ENCODE measurements at regions not wholly inside any gene's neighbourhood (a gene's known extent, or its start where the extent isn't known, plus 50 kb on each side); places are given as distances from the start of the nearest gene placed in this dataset.
"Not testable (repeated sequence)": the region's sequence is repeated elsewhere in the genome, so short reads cannot be mapped to it uniquely, and the experiment has no call there.

GRCh38 chr11:103585401-103585800, 451.0 kb upstream of the DDI1 start:
- no peak for DNase-seq (ENCODE audit: low spot score)

DNA sequence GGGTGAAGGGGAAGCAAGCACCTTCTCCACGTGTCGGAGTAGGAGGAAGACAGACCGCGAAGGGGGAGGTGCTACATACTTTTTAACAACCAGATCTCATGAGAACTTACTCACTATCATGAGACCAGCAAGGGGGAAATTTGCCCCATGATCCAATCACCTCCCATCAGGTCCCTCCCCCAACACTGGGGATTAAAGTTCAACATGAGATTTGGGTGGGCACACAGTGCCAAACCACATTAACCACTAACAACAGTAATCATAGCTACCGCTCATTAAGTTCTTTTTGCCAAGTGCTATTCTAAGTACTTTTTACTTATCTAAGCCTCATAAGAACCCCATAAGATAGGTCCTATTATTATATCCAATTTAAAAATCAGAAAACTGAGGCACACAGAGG, 450.5 kb upstream of the DDI1 start:
- no peak for DNase-seq (ENCODE audit: low spot score)

GRCh38 chr11:103586756-103587155, 449.7 kb upstream of the DDI1 start:
- no peak for DNase-seq (ENCODE audit: low spot score)

GRCh38 chr11:103587901-103588788, 448.3 kb upstream of the DDI1 start:
- no peak for DNase-seq (ENCODE audit: low spot score)

DNA sequence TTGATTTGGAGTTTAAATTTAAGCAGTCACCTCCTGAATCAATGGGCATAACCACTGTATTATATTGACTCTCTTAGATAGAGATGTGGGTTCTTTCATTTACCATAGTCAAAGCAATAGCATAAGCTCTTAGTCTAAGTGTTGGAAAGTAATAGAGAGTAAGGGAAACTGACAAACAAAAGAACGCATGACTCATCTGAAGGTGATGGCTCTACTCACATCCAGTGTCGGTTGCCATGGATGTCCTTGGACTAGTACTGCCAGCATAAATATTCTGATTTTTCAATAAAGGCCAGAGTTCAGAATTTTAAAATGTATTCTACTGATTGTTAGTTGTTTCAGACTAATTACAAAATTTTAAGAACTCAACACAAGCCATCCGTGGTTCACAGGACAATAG, 444.9 kb upstream of the DDI1 start:
- no peak for DNase-seq (ENCODE audit: low spot score)

DNA sequence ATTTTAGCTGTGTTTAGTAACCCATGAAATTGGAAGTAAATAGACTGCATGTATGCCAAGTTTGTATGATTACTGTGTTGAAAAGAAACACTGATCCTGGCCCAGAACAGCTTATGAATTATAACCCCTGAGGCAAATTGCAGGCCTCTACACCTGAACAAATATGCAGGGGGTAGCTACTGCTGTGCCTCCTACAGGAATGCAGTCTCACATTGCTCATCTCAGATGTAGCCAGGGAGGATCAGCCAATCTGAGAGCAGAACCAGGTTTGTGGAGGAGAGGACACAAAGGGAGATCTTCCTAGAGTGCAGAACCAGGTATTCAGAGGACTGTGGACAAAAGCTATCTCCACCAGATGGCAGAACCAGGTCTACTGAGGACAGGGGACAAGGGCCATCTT, 442.2 kb upstream of the DDI1 start:
- no peak for DNase-seq (ENCODE audit: low spot score)

DNA sequence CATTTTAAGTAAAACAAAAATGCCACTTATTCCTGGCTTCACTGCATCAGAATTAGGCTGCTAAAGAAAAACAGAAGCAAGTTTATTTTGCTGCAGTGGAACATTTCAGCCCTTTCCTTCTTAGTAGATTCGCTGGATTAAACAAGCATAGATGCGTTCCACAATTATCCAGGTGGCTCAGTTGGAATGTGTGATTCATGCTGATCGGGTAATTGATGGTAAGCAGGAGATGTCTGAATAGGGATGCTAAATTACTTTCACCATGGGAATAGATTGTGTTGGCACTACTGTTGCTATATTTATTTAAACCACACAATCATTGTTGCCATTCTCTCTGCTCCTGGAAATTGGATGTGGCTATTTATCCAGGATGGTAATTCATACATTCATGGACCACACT, 440.1 kb upstream of the DDI1 start:
- DNase-seq (ENCODE audit: low spot score): no peak

DNA sequence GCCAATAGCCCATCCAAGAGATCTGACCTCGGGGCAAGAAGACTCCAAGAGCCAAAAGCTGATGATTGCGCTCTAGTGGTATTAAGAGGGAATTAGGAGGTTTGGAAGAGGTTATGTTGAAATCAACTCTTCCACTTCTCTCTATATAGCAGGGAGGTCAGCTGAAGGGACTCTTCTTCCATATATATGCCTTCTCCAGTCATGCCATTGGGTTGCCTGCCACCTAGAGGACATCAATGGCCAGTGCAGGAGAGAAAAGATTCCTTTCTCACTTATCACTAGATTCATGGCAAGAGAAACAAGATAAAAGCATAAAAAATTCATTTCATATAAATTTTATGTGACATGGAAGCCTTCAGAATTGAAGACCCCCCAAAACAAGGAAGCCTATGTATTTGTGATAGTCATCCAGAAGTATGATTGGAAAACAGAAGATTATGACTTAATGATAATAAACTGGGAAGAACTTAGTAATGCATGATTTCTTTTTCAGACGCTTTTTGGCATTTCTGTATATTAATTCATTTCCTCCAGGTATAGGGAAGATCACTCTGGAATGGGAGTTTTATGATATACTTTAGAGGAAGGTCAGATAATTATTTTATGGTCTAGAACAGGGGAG, 435.1 kb upstream of the DDI1 start:
- peak; percentile 74 for DNase-seq (ENCODE audit: low spot score)

DNA sequence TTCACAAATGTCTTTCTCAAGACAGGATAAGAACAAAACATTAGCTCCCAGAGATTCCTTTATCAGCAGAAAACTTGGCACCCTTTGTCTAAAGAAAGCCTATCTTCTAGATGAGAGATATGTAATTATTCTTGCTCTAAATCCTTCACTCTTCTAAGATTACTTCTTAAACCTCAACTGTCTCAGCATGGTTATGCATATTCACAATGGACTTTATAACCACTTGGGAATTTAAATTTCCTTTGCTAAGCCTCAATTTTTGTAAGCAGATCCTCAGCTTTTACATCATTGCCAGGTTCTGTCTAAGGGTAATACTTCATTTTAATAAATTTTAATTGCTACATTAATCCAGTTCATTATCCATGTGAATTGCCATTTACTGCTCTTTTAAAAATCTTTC, 433.6 kb upstream of the DDI1 start:
- DNase-seq (ENCODE audit: low spot score): no peak

GRCh38 chr11:103604310-103604709, 432.1 kb upstream of the DDI1 start:
- DNase-seq (ENCODE audit: low spot score): no peak

DNA sequence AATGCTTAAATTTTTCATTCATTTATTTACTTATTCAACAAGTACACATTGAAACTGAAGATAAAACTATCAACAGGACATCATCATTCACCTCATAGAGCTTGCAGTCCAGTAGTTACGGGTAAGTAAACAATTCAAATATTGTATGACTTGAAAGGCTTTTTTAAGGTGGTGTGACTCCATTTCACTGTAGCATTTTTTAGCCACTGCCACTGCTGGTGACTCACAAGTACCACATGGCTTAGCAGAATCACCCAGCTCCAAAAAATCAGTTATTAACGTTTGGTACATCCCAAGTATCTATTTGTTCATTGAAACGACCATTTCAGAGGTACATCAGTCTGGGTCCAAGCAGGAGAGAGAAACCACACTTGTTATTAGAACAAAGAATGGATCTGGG, 427.9 kb upstream of the DDI1 start:
- DNase-seq (ENCODE audit: low spot score): no peak

- DNase-seq (ENCODE audit: low spot score): peak; percentile 59
Measured at GRCh38 chr11:103609117-103610066, 427.0 kb upstream of the DDI1 start.

DNA sequence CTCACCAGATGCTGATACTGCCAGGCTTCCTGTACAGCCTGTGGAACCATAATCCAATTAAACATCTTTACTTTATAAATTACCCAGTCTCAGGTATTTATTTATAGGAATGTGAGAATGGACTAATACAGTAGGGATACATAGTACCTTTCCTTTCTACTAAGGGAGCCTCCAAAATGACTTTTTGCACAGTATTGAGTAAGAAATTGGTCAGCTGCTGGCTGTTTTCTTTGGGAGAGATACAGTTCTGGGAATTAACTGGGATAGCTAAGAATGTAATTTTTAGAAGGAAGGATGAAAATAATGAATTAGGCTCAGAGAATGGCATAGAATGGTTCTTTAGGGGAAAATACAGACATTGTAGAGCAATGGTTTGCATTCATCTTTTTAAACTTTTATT, 426.0 kb upstream of the DDI1 start:
- DNase-seq (ENCODE audit: low spot score): no peak

DNA sequence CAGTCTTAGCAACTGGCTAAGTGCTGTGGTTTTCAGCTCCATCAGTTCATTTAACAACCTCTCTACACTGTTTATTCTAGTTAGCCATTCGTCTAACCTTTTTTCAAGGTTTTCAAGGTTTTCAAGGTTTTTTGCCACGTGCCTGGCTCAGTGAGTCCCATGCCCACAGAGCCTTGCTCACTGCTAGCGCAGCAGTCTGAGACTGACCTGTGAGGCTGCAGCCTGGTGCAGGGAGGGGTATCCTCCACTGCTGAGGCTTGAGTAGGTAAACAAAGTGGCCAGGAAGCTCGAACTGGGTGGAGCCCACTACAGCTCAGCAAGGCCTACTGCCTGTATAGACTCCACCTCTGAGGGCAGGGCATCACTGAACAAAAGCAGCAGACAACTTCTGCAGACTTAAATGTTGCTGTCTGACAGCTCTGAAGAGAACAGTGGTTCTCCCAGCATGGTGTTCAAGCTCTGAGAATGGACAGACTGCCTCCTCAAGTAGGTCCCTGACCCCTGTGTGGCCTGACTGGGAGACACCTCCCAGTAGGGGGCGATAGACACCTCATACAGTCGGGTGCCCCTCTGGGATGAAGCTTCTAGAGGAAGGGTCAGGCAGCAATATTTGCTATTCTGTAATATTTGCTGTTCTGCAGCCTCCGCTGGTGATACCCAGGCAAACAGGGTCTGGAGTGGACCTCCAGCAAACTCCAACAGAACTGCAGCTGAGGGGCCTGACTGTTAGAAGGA, 424.7 kb upstream of the DDI1 start:
- not testable (repeated sequence) for DNase-seq (ENCODE audit: low spot score)

DNA sequence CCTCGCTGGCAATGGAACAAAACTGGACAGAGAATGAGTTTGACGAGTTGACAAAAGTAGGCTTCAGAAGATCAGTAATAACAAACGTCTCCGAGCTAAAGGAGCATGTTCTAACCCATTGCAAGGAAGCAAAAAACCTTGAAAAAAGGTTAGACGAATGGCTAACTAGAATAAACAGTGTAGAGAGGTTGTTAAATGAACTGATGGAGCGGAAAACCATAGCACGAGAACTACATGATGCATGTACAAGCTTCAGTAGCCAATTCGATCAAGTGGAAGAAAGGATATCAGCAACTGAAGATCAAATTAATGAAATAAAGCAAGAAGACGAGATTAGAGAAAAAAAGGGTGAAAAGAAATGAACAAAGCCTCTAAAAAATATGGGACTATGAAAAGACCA, 424.0 kb upstream of the DDI1 start:
- DNase-seq (ENCODE audit: low spot score): not testable (repeated sequence)

DNA sequence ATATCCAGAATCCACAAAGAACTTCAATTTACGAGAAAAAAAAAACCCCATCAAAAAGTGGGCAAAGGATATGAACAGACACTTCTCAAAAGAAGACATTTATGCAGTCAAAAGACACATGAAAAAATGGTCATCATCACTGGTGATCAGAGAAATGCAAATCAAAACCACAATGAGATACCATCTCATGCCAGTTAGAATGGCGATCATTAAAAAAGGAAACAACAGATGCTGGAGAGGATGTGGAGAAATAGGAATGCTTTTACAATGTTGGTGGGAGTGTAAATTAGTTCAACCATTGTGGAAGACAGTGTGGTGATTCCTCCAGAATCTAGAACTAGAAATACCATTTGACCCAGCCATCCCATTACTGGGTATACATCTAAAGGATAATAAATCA, 419.9 kb upstream of the DDI1 start:
- DNase-seq (ENCODE audit: low spot score): not testable (repeated sequence)

DNA sequence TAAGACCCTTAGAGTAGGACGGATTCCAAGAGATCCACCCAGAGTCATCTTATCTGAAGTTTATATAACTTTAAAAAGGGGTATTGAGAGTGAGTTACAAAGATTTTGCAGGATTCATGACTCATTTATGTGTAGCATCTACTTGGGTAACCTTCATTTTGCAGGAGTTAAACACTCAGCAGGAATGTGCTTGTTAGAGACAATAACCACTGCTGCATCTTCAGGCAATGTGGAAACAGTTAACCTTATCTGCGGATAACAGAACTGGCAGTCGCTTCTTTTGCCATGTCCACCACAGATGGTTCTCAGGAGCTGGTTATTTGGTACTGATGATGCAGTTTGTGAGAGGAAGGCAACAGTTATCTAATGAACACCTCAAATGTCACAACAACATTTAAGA, 417.9 kb upstream of the DDI1 start:
- DNase-seq (ENCODE audit: low spot score): no peak

DNA sequence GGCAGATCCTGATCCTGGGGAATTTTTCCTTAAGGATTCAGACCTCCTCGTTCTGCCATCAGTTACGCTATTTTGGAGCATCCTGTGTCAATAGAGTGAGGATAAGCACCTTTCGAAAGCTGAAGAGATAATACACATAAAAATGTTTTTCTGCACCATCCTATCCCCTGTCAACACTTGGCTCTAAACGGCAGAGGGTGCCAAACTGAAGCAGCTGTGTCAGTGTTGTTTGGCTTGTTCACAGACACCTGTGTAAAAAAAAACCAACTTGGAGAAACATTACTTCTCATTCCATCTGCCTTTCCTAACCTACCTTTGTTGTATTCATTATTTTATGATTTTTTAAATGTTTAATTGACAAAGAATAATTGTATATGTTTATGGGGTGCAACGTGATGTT, 417.0 kb upstream of the DDI1 start:
- DNase-seq (ENCODE audit: low spot score): no peak

- DNase-seq (ENCODE audit: low spot score): no peak
Measured at GRCh38 chr11:103619938-103620337, 416.5 kb upstream of the DDI1 start.

GRCh38 chr11:103622296-103622695, 414.1 kb upstream of the DDI1 start:
- DNase-seq (ENCODE audit: low spot score): no peak

- no peak for DNase-seq (ENCODE audit: low spot score)
Measured at GRCh38 chr11:103623933-103624332, 412.5 kb upstream of the DDI1 start.

Measured in iPS-NIHi11 (cell line).